Endothelial cell (in vitro differentiated cells): ENCODE measurements at regions not wholly inside any gene's neighbourhood (a gene's known extent, or its start where the extent isn't known, plus 50 kb on each side); places are given as distances from the start of the nearest gene placed in this dataset.

Experiments
- DNase-seq: peaks from one replicate; pipeline ENCODE4 v3.0.0; 2021; ENCODE audit warnings: low spot score
- H3K27ac Mint-ChIP-seq: one replicate; pipeline ENCODE4 v1.8.0; 2021; ENCODE audit warnings: mixed read lengths, inconsistent platforms; ENCODE audit not compliant: unreplicated experiment
- H3K27me3 Mint-ChIP-seq: one replicate; pipeline ENCODE4 v1.8.0; 2021; ENCODE audit warnings: mild to moderate bottlenecking, moderate library complexity, mixed read lengths, inconsistent platforms; ENCODE audit not compliant: unreplicated experiment
- H3K36me3 Mint-ChIP-seq: one replicate; pipeline ENCODE4 v1.8.0; 2021; ENCODE audit warnings: mild to moderate bottlenecking, low read depth, mixed read lengths, inconsistent platforms; ENCODE audit not compliant: unreplicated experiment
- H3K4me1 Mint-ChIP-seq: one replicate; pipeline ENCODE4 v1.8.0; 2021; ENCODE audit warnings: mild to moderate bottlenecking, mixed read lengths, inconsistent platforms; ENCODE audit not compliant: unreplicated experiment
- H3K4me3 Mint-ChIP-seq: one replicate; pipeline ENCODE4 v1.8.0; 2021; ENCODE audit warnings: mild to moderate bottlenecking, mixed read lengths, inconsistent platforms; ENCODE audit not compliant: unreplicated experiment
- H3K9me3 Mint-ChIP-seq: one replicate; pipeline ENCODE4 v1.8.0; 2021; ENCODE audit warnings: mixed read lengths, inconsistent platforms; ENCODE audit not compliant: unreplicated experiment
- CTCF ChIP-seq: fragments of 200-600 bp; sonication (generic); IDR thresholded peaks from one replicate; pipeline ENCODE4 v1.5.0; 2021; ENCODE audit warnings: antibody characterized with exemption; ENCODE audit not compliant: unreplicated experiment

GRCh38 chr17:14460516-14461226 lies 159.8 kb downstream of the HS3ST3B1 start:
- no peak overlapping the region for H3K27ac Mint-ChIP-seq
- H3K4me1 Mint-ChIP-seq = peaks cover 5% of the 10 kb centered on the region
- H3K4me3 Mint-ChIP-seq = no peak overlapping the region
- no peaks in the 10 kb centered on the region for H3K9me3 Mint-ChIP-seq
- peaks cover 6% of the 10 kb centered on the region for H3K27me3 Mint-ChIP-seq
- DNase-seq = no peak
- TF ChIP-seq CTCF = no peak
- H3K36me3 Mint-ChIP-seq = no peaks in the 10 kb centered on the region

- Mint-ChIP-seq H3K27me3 (peaks cover 4% of the 10 kb centered on the region), H3K4me3 (no peak overlapping the region), H3K9me3 (no peaks in the 10 kb centered on the region), H3K36me3 (no peaks in the 10 kb centered on the region), H3K4me1 (peaks cover 5% of the 10 kb centered on the region), H3K27ac (no peak overlapping the region)
- no peak for TF ChIP-seq CTCF
- DNase-seq = no peak
These were observed 159.1 kb downstream of the HS3ST3B1 start for GRCh38 chr17:14459955-14460354.

- no peaks in the 10 kb centered on the region for H3K9me3 Mint-ChIP-seq
These were observed 157.8 kb downstream of the HS3ST3B1 start for GRCh38 chr17:14458724-14459123.

GRCh38 chr17:14454746-14455145 lies 153.9 kb downstream of the HS3ST3B1 start:
- Mint-ChIP-seq H3K9me3 (no peaks in the 10 kb centered on the region), H3K4me3 (no peak overlapping the region), H3K4me1 (peaks cover 5% of the 10 kb centered on the region), H3K27ac (no peak overlapping the region), H3K27me3 (peaks cover 3% of the 10 kb centered on the region), H3K36me3 (no peaks in the 10 kb centered on the region)
- DNase-seq = no peak
- no peak for TF ChIP-seq CTCF

More at GRCh38 chr17:14458724-14459123, 157.8 kb downstream of the HS3ST3B1 start:
- no peak for DNase-seq
- no peak for TF ChIP-seq CTCF
- Mint-ChIP-seq H3K27ac (no peak overlapping the region), H3K36me3 (no peaks in the 10 kb centered on the region), H3K27me3 (peaks cover 4% of the 10 kb centered on the region), H3K4me3 (no peak overlapping the region), H3K4me1 (peaks cover 5% of the 10 kb centered on the region)

- Mint-ChIP-seq H3K27me3 (peaks cover 1% of the 10 kb centered on the region), H3K4me1 (peaks cover 2% of the 10 kb centered on the region), H3K36me3 (no peaks in the 10 kb centered on the region), H3K9me3 (no peaks in the 10 kb centered on the region), H3K27ac (no peak overlapping the region), H3K4me3 (no peak overlapping the region)
- TF ChIP-seq CTCF = no peak
- DNase-seq = no peak
These were observed 152.0 kb downstream of the HS3ST3B1 start for GRCh38 chr17:14452856-14453255.
